ENCODE measurements at regions not wholly inside any gene's neighbourhood (a gene's known extent, or its start where the extent isn't known, plus 50 kb on each side); places are given as distances from the start of the nearest gene placed in this dataset.

DNA sequence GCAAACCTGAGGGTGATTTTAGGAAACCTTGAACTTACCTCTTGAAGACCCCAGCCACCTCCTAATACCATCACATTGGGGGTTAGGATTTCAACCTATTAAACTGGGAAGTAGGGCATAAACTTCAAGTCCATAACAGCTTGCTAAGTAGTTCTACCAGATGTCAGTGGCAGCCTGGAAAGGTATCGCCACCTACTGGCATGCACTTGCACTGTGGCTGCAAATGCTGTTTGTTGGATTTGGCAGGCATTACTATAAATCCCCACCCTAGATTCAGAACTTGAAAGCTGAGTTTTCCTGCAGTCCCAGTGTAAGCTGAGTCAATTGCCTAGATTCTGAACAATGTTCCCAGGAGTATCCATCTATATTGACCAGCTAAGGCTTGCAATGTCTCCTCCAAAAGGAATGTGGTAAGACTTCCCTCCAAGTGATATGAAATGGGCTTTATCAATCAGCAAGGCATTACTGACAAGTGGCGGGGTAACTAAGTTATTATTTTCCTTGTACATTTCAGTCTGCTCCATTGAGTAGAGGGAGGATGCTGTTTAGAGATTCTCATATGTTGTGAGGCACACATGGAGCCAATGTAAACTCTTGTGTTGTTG lies 474.5 kb downstream of the PTPRC start:
- peak in 12 of 14 donors; percentile 3 to 52 (median 26) for DNase-seq

DNA sequence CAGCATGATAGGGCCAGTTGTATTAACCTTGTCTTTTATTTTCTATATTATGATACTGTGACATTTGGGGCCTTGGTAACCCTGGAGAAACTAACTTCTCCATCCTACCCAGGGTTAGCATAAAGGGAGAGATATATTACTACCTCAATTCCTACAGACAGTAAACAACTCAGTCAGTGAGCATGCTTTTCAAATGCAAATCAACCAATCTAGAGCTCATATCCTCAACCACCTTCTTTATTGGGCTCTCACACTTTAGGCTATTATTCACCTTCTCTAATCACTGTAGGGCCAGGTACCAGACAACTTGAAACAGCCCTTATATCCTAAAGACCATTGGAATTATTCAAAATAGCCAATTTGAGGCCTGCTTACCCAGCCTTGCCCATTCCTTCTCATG lies 477.6 kb downstream of the PTPRC start:
- no peak for DNase-seq

DNA sequence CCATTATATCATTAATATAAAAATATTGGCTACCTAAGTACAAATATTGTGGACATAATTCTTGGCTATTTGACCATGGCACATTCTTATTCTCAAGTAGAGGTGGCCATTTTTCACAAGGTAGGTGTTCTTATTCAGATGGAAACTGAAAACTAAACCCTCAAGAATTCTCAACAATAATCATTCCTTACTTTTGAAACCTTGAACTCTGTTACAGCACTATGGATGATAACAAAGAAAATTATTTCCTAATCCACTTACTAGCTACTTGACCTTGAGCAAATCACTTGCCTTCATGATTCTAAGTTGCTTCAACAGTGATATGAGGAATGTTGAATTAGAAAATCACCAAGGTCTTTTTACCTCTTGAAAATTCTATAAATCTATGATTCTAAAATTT lies 482.2 kb downstream of the PTPRC start:
- no peak for DNase-seq

DNA sequence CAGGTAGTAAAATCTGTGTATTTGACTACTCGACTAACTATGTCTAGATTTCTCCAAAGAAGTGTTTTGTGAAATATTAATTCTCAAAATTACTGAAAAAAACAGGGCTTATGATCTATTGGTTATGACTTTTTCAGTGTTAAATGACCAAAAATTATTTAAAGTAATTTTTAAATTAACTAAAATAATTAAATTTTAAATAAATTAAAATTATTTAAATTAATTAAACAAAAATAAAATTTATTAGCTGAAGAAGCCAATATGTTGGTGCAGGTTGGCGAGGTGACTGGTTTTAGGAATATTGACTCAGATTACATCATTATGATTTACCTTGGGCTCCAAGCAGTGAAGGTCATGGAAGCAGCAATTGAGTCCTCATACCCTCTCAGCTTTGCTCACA lies 483.2 kb downstream of the PTPRC start:
- DNase-seq: no peak

DNA sequence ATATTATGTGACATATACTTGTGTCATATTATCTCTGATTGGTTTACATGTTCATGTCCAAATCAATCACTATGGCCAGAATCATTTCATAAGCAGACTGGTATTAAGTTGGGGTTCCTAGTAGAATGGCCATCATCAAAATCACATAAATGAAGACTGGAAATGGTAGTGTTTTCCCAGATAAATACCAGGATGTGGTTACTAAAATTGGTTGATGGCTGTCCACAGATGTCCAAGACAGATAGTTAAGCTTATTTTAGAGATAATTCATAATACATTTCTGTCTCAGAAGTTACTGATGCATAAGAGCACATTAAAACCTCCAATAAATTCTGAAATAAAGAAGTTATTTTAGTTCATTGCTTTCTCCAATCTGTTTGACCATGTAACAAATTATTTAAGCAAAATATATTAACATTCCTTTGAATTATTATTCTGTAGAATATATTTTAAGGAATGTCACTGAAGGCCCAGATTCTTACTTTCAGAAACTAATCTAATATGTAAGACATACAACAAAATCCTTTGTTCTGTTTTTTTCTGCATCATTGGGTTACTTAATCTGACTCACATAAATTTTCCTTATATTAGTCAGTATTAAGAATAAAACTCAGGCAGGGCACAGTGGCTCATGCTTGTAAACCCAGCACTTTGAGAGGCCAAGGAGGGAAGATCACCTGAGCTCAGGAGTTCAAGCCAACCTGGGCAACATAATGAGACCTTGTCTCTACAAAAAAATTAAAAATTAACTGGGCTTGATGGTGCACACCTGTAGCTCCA lies 483.9 kb downstream of the PTPRC start:
- DNase-seq: no peak

DNA sequence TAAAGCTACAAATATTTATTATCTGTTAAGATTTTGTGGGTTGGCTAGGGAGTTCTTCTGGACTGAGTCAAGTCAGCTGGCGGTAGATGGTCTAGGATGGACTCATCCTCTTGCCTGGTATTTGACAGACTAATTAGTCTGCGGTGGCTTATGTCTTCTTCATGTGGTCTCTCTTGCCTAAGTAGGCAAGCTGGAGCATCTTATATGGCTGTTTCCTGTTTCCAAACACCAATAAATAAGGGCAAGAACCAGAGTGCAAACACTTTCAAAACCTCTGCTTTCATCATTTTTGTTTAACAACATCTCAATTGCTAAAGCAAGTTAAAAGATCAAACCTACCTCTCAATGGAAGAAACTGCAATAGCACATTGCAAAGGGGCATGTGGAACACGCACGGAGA lies 484.8 kb downstream of the PTPRC start:
- no peak for DNase-seq

DNA sequence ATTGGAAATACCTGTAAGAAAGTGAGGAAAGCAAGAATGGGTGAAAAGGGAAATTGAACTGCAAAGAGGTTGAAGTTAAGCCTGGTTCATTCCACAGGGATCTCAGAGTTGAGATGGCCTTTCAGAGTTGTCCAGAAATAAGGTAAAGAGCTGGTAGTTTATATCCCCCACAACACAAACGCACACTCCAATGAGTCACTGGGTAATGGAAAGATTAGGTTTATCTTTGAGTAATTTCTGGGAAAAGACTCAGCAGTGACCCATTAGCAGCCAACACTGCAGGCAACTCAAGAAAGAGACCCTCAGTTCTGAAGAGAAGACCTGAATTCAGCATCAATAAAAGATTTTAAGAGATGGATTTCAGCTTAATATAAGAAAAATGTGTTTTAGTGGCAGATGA lies 485.5 kb downstream of the PTPRC start:
- DNase-seq: no peak

DNA sequence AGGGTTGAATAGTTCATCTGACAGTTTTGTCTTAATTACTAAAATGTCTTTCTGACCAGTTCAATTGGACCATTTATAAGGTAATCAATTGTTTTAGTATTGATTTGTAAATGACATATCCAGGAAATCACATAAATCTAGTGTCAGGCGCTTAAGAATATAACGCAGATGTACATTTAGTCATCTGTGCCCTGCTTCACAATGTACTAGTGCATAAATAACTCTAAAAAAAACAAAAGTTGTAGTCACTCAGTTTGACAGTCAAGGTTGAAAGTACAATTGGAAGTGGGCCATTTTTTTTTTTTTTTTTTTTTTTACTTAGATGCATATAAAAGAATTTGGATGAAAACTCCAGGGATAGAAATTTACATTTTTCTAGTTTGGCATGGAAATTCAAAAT lies 490.4 kb downstream of the PTPRC start:
- DNase-seq: no peak

DNA sequence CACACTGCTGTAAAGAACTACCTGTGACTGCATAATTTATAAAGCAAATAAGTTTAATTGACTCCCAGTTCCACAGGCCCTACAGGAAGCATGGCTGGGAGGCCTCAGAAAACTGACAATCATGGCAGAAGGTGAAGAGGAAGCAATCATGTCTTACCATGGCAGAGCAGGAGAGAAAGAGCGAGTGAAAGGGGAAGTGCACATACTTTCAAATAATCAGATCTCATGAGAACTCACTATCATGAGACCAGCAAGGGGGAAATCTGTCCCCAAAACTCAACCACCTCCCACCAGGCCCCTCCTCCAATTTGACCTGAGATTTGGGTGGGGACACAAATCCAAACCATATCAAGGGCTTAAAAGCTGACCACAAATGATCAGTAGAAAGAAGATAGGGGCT lies 493.2 kb downstream of the PTPRC start:
- DNase-seq: no peak

DNA sequence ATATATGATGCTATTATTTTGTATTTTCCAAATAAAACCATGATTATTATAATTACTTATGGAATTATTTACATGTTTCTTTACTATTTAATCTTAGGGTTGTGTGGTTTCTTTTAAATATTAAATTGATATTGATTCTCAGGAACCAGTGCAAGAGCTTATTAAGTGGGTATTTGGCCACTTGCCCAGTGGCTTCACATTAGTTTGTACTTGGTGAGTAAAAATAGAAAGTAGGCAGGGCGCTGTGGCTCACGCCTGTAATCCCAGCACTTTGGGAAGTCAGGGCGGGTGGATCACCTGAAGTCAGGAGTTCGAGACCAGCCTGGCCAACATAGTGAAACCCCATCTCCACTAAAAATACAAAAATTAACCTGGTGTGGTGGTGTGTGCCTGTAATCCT lies 497.1 kb downstream of the PTPRC start:
- no peak for DNase-seq

DNA sequence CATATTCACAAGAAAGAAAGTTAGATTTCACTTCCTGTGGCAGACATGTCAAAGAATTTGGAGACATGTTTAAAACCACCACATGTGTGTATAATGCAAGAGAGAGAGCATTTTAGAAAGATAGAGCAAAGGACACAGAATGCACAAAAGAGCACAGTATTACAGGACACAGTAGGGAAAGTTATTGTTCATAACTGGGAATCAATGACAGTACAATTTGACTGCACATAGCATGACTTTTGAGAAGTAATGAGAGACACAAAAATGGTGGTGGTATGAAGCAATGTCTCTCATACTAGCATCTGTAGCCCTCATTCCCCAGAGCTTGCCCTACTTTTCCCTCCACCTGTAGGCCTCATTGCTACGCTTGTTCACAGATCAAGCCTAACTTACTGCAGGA lies 499.2 kb downstream of the PTPRC start:
- no peak for DNase-seq

DNA sequence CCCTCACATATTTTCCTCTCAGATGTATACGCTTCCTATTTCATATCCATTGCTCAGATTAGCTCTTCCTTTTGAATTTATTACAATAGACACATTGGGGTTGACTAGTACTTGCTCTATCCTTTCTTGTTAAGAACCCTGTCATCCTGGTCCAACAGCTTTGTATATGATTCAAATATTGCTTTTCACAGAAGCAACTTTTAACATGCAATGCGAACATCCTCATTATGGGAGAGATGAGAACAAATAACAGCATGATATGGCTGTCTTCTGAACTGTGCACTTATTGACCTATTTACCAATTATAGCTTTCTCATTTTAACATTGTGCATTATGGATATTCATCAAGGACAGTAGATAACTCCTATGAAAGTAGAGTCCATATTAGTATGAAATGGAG lies 510.8 kb downstream of the PTPRC start:
- DNase-seq: peak in 1 of 14 donors; percentile 39

DNA sequence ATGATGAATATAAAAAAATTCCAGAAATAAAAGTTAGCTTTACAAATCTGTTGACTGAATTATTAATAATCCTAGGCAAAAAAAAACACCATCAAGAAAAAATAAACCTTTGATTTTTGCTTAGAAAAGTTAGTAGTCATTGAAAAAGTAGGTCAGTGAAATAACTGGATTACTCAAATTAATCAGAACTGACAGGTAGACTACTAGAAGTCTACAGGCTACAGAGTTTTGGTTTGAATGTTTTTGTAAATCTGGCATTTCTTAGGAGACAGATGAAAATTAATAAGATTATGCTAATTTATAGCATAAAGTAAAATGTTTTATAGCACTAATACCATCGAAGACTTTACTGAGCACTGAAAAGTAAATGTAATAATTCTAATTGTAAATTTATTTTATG lies 511.9 kb downstream of the PTPRC start:
- peak in 1 of 14 donors; percentile 3 for DNase-seq

DNA sequence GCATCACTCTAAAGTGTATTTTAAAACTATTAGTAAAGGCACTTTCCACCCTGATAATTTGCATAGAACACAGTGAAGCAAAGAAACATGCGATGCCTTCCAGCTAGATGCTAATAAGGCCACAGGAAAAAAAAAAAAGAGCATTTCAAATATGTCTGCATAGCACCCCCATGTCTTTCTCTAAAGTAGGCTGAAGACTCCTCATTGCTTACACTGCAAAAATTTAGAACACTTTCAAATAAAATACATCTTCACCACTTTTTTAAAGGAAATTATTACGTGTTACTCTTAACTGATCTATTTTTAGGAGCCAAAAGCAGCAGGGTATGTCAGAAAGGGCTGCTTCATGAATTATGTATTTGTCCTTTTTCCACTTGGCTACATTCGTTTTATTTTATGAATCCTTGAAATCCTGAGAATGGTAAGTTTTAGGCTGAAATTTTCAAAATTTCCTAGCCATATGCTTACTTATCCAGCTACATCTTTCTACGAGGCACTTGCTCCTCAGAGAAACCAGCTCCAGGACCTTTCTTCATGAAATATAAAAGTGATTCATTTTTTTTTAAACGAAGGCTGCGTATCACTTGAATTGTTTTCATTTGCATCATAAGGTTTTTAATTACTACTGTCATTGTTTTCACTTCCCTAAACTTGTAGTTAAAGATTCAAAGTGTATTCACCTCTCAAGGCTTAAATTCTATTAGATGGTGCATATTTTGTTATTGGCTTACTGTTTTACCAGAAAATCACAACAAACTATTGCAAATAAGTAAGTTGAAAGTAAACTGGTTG lies 513.0 kb downstream of the PTPRC start:
- DNase-seq: peak in 1 of 14 donors; percentile 12

DNA sequence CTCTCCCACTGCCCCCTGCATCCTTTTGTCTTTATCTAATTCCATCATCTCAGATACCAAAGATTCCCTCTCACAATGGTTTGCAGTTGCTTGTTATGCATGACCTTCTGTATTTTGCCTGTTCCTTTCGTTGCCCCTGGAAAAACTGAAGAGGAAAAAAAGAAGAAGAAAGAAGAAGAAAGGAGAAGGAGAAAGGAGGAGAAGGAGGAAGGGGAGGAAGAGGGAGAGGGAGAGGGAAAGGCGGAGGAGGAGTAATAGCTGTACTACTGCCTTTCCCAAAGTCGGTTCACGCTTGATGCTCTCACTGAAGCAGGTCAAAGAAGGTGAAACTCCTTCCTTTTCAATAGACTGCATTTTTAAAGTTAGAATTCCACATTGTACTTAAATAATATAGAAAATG lies 513.8 kb downstream of the PTPRC start:
- no peak for DNase-seq

DNA sequence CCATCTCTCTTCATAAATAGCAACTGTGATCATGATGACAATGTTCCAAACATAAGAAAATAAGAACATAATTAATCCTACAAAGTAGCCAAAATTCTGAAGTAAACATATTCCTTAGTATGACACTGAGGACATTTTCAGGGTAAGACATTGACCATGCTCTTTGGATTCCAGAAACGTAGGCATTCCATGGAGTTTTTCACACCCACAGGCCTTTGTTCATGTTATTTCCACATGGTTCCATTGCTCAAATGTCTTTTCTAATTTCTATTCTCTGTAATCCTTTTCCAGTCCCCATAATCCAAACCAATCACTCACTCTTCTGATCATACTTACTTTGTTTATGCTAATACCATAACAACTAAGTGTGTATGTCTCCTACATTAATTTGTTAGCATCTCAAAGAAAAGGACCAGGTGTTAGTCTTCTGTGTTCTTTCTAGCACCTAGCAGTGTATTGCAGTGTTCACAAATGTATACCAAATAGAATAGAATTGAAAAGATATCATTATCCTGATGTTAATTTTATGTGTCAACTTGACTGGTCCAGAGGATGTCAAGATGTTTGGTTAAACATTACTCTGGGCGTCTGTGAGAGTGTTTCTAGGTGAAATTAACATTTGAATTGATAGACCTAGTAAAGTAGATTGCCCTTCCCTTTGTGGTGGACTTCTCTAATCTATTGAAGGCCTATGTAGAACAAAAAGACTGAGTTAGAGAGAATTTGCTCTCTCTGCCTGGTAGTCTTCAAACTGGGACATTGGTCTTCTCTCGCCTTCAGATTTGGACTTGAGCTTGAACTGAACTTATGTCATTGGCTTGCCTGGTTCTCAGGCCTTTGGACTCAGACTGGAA lies 516.6 kb downstream of the PTPRC start:
- no peak for DNase-seq

DNA sequence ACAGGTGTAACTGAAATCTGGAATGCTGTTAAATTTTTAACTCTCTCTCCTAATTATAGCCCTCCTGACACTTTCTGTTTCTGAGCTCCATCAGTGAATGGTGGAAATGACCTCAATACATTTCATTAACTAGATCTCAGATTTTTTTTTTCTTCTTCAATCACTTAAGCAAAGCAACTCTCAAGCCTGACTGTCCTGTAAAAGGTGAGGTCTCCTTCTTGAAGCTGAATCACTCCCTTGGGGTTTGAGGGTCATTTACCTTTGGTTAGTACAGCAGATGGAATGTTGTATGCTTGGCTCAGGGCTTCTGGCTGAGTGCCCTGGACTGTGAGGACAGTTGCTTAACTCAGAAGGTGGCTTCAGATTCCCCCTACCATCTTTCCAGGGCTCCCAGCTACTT lies 518.7 kb downstream of the PTPRC start:
- DNase-seq: peak in 2 of 14 donors; percentile 3 to 87

DNA sequence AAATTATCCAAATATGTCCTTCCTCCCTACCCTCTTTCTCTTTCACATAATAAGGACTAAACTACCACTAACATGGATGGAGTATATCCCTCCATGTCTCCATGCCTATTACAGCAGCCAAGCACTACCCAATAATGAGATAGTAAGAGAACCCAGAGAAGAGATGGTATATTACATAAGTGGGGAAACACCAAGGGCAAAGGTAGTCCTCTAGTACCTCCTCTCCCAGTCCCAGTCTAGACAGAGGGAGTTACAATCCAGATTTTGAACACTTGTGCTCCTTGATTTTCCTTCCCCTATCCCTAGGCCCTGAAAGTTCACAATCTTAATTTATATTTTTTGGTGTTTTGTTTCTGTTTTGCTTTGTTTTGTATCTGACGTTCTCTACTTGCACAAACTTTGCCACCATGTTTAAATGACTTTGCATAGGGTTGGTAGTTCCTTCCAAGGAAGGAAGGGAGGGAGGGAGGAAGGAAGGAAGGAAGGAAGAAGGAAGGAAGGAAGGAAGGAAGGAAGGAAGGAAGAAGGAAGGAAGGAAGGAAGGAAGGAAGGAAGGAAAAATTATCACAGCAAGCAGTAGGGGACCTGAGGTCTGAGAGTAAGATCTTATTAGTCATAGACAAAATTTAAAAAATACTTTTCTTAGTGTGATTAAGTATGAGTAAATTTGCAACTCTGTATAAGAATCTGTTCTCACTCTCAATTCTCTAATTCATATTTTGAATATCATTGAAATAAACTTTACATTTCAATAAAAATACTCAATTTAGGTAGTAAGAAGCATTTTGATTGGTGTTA lies 521.9 kb downstream of the PTPRC start:
- no peak for DNase-seq

DNA sequence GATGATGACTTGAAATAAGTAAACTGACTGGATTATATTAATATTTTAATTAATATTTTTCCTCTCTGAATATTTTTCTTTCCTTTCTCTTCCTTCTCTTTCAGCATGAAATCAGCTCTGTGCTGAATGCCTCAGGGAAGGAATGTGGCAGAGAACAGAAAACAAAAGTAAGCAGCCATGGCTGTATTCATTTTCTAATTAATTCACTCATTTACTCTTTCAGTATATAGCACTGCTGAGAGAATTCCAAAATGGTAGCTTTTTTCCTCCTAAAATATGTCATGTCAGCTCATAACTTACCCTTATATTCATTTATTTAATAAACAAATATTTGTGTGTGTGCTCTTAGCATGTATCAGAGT lies 522.5 kb downstream of the PTPRC start:
- DNase-seq: no peak

DNA sequence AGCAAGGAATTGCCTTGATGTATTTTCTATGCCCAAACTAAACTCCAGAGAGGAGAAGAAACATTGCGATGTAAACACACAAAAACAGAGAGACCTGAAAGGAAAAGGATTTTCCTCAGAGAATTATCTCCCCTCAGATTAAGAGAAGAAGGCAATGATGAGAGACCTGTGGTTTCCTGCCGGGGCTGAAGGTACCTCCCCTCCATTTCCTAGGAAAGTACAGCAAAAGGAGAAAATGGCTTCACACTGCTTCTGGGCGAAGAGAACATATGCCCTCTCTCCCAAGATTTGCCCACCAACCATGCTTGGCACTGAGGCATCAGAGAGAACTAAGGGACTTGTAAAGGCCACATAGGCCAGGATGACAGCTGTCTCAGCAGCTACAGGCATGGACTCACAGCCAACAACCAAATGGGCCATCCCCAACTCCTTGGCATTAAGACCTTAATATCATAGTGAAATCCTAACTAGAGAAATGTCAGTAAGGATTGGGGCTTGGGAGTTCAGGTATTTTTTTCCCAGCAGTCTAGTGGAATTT lies 523.0 kb downstream of the PTPRC start:
- DNase-seq: peak in 1 of 14 donors; percentile 67

DNA sequence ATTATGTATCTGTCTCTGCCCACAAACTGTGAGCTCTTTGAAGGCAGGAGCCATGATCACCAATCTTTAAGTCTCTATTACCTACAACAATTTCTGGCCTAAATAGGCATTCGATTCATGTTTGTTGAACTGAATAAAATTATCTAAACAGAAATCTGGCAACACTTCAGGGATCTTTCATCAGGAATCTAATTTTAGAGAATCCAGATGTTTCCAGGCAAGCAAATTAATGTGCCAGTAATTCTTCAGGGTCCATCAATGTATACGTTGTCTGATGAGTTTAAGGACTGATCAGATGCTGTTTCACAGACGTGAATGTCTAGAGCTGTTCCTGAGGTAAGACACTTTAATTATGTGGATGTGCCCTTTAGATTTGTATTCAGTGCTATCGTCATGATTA lies 524.4 kb downstream of the PTPRC start:
- no peak for DNase-seq

DNA sequence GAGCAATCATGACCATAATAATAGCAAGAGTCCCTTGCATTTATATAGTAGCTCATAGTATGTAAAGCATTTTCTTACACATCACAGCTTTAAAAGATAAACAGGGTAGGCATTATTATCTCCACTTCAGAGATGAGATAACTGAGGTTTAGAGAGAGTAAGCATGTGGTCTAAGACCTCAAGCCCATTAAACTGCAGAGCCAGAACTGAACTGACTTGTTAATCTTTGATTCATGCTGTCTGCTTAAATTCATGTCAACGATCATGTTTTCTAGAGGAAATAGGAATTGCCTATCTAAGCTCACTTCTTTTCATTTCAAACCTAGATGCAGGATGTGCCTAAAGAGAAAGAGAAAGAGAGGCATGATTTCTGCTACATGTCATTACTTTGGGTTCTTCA lies 524.8 kb downstream of the PTPRC start:
- DNase-seq: no peak

Measured in C1 segment of cervical spinal cord (tissue), 14 donors.